GM10266 (cell line): ENCODE measurements at regions not wholly inside any gene's neighbourhood (a gene's known extent, or its start where the extent isn't known, plus 50 kb on each side); places are given as distances from the start of the nearest gene placed in this dataset.

Experiments
- DNase-seq: peaks from one replicate; pipeline ENCODE4 v3.0.0; 2012; ENCODE audit errors: extremely low spot score
- TF ChIP-seq, protein P1 (sequence below): IDR thresholded peaks from 2 replicates; pipeline ENCODE4 v1.5.1; 2012; ENCODE audit warnings: mild to moderate bottlenecking, low read depth; ENCODE audit not compliant: control insufficient read depth, insufficient read depth; ENCODE audit errors: missing control alignments

DNA sequence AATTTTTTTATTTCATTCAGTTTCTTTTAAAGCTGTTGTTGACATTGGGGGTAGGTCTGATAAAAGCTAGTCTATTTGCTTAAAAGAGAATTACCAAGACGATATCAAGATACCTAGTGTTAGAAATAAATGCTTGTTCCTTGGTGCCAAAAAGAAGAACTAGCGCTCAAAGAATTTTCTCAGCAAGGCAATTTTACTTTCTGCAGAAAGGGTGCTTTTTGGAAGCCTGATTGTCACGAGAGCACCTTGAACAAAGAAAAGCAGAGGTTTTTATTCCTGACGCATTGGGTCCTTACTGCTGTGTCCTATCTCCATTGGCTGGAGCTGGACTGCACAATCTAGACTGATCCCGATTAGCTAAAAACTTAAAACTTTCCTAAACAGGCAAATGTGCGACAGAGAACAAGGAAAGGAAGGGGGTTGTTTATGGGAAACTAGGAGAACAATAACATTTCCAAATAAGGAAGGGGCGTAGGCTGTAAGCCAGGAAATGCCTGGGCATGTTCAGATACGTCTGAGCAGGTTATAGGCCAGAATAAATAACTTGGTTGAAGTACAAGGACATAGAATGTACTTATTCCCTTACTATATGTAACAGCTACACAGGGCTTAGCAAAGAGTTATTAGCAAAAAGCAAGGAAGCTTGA, 50.3 kb upstream of the STPG2 start:
- TF ChIP-seq, protein P1, sequence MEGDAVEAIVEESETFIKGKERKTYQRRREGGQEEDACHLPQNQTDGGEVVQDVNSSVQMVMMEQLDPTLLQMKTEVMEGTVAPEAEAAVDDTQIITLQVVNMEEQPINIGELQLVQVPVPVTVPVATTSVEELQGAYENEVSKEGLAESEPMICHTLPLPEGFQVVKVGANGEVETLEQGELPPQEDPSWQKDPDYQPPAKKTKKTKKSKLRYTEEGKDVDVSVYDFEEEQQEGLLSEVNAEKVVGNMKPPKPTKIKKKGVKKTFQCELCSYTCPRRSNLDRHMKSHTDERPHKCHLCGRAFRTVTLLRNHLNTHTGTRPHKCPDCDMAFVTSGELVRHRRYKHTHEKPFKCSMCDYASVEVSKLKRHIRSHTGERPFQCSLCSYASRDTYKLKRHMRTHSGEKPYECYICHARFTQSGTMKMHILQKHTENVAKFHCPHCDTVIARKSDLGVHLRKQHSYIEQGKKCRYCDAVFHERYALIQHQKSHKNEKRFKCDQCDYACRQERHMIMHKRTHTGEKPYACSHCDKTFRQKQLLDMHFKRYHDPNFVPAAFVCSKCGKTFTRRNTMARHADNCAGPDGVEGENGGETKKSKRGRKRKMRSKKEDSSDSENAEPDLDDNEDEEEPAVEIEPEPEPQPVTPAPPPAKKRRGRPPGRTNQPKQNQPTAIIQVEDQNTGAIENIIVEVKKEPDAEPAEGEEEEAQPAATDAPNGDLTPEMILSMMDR, result no peak
- no peak for DNase-seq
